Mesenteric fat pad (tissue), 1 donor: ENCODE measurements at regions not wholly inside any gene's neighbourhood (a gene's known extent, or its start where the extent isn't known, plus 50 kb on each side); places are given as distances from the start of the nearest gene placed in this dataset.
A peak's percentile ranks its signal among the peaks of the same experiment; 100 is the strongest.
"Not testable (repeated sequence)": the region's sequence is repeated elsewhere in the genome, so short reads cannot be mapped to it uniquely, and the experiment has no call there.

Experiments used
- DNase-seq: peaks from one replicate; pipeline ENCODE4 v3.0.0-alpha.2; 2020; ENCODE audit warnings: low spot score
- donor health status: DM: yes; HTN: yes; CAD: no.

DNA sequence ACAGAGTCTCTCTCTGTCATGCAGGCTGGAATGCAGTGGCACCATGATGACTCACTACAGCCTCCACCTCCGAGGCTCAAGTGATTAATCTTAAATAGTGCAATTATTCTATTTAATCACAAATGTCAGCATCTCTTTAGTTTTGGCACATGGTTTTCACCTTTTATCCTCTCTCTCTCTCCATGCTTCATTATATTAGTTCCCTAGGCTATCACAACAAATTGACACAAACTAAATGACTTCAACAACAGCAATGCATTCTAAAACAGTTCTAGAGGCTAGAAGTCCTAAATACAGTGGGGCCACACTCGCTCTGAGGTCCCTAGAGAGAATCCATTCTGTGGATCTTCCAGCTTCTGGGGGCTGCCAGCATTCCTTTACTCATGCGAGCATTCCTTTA, 178.2 kb upstream of the ZNG1F start:
- DNase-seq: not testable (repeated sequence)

DNA sequence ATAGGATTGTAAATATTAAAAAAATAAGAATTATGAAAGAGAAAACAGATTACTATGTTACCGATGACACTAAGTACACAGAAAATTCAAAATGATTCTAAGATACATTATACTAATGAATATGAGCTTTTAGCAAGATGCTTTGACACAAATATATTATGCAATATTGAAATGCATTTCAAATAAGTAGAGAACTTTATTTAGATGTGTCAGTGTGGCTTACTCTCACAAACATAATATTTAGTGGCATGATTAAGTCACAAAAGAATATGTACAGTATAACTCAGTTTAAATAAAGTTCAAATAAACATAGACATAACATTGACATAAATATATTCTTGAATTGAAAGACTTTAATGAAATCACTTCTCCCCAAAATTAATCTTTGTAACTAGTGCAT, 172.7 kb upstream of the ZNG1F start:
- DNase-seq: not testable (repeated sequence)

DNA sequence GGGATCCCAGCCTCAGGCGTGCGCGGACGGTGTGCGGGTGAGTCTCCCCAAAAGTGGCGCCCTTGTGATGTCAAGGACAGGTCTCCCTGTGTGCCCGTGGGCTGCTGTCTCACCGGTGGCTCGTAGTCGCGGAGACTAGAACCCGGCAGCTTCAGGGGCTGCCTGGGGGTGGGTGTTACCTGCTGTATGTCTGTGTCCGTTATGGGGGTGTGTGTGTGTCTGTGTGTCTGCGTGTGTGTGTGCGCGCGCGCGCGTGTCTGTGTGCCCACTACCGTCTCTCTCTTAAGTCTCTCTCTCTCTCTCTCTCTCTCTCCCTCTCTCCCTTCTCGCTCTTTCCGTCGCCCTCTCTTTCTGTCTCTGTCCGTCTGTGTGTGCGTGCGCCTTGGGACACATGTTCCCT, 170.0 kb upstream of the ZNG1F start:
- DNase-seq: not testable (repeated sequence)

DNA sequence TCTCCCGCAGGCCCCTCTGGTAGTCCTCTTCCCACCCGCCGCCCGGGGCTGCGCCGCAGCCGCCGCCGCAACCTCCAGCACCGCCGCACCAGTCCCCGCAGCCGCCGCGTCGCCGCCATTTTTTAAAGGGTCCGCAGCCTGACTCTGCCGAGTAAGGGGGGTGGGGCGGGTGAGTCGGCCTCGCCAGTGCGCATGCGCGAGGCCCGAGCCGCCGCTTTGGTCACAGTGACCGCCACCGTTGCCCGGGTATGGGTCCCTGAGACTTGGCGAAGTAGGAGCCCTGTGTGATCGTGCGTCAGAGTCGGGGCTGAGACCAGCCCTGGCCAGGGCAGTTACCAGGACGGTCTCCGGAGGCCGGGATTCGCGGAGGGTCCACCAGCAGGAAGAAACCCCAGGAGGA, 169.6 kb upstream of the ZNG1F start:
- DNase-seq: peak; percentile 91

GRCh38 chr9:41357918-41358404, 168.8 kb upstream of the ZNG1F start:
- DNase-seq: not testable (repeated sequence)

- DNase-seq: not testable (repeated sequence)
Observed at GRCh38 chr9:41357350-41357748, 168.2 kb upstream of the ZNG1F start.

DNA sequence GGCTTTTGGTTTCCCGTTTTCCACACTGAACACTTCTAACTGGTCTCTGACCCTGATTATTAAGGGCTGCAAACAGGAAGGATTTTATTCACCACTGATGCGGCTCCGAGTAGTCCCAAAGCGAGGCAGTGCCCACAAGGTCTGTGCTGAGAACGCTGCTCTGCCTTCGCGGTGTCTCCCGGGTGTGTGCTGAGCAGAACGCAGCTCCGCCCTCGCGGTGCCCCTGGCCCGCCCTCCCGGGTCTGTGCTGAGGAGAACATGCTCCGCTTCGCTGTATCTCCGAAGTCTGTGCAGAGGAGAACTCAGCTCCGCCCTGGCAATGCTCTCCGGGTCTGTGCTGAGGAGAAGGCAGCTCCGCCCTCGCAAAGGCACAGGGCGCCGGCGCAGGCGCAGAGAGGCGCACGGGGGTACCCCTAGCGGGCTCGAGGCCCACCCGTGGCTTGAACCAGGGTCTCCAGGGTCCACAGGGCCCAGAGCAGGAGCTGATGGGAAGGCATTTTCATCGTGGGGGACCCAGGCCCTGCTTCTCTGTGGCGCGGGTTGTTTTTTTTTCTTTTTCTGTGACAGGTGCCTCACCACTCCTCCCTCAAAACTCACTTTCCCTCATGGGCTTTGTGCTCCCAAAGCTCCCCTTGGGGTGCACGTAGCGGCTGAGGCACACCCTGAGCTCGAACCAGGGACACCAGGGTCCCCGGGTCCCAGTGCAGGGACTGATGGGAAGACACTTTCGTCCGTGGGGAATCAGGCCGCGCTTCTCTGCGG, 167.7 kb upstream of the ZNG1F start:
- peak; percentile 78 for DNase-seq

GRCh38 chr9:41355712-41356450, 166.8 kb upstream of the ZNG1F start:
- DNase-seq: not testable (repeated sequence)

DNA sequence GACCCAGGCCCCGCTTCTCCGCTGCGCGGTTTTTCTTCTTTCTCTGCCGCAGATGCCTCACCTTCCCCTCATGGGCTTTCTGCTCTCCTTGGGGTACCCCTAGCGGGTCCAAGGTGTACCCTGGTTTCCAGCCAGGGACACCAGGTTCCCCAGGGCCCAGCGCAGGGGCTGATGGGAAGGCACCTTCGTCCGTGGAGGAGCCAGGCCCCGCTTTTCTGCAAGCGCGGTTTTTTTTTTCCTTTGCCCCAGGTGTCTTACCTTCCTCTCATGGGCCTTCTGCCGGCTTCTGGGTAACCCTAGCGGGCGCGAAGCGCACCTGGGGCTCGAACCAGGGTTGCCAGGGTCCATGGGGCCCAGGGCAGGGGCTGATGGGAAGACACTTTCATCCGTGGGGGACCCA, 165.9 kb upstream of the ZNG1F start:
- not testable (repeated sequence) for DNase-seq

DNA sequence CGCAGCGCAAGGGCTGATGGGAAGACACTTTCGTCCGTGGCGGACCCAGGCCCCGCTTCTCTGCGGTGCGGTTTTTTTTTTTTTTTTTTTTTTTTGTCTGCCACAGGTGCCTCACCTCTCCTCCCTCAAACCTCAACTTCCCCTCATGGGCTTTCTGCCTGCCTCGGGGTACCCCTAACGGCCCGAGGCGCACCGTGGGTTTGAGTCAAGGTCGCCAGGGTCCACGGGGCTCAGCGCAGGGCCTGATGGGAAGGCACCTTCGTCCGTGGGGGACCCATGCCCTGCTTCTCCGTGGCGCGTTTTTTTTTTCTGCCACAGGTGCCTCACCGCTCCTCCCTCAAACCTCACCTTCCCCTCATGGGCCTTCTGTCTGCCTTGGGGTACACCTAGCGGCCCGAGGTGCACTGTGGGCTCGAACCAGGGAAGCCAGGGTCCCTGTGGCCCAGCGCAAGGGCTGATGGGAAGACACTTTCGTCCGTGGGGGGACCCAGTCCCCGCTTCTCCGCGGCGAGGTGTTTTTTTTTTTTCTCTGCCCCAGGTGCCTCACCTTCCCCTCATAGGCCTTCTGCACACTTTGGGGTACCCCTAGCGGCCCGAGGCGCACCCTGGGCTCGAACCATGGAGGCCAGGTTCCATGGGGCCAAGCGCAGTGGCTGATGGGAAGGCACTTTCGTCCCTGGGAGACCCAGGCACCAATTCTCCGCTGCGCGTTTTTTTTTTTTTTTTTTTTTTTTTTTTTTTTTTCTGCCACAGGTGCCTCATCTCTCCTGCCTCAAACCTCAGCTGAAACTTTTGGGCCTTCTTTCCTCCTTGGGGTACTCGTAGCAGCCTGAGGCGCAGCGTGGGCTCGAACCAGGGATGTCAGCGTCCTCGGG, 165.2 kb upstream of the ZNG1F start:
- DNase-seq: not testable (repeated sequence)

- not testable (repeated sequence) for DNase-seq
Observed at GRCh38 chr9:41353026-41353425, 163.9 kb upstream of the ZNG1F start.

DNA sequence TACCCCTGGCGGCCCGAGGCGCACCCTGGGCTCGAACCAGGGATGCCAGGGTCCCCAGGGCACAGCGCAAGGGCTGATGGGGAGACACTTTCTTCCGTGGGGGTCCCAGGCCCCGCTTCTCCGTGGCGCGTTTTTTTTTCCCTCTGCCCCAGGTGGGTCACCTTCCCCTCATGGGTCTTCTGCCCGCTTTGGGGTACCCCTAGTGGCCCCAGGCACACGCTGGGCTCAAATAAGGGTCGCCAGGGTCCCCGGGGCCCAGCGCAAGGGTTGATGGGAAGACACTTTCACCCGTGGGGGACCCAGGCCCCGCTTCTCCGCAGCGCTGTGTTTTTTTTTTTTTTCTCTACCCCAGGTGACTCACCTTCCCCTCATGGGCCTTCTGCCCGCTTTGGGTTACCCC, 163.3 kb upstream of the ZNG1F start:
- DNase-seq: not testable (repeated sequence)

DNA sequence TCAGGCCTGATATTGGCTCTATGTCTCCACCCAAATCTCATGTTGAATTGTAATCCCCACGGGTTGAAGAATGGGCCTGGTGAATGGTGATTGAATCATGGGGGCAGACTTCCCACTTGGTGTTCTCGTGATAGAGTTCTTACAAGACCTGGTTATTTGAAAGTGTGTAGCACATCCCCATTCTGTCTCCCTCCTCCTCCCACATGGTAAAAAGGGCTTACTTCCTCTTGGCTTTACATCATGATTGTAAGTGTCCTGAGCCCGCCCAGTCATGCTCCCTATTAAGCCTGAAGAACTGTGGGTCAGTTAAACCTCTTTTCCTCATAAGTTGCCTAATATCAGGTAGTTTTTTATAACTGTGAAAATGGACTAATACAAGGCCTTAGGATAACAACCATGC, 158.8 kb upstream of the ZNG1F start:
- DNase-seq: not testable (repeated sequence)

GRCh38 chr9:41332562-41332961, 143.4 kb upstream of the ZNG1F start:
- DNase-seq: not testable (repeated sequence)

DNA sequence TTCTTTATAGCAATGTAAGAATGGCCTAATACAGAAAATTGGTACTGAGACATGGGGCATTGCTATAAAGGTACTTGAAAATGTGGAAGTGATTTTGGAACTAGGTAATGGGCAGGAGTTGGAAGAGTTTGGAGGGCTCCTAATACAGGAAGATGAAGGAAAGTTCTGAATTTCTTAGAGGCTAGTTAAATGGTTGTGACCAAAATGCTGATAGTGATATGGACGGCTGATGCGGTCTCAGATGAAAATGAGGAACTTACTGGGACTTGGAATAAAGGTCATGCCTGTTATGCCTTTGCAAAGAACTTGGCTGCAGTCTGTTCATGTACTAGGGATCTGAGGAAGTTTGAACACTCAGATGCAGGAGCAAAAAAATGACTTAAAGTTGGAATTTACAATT, 132.2 kb upstream of the ZNG1F start:
- not testable (repeated sequence) for DNase-seq

- DNase-seq: not testable (repeated sequence)
Observed at GRCh38 chr9:41308953-41309352, 119.8 kb upstream of the ZNG1F start.

DNA sequence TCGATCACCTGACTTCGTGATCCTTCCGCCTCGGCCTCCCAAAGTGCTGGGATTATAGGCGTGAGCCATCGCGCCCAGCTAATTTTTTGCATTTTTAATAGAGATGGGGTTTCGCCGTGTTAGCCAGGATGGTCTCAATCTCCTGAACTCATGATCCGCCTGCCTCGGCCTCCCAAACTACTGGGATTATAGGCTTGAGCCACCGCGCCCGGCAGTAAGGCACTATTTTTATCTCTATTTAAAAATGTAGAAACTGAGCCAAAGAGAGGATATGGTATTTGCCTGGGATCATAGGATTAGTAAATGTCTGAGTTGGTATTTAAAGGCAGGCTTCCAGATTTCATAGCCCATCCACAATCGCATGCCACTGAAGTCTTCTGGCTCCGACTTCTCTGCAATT, 96.6 kb upstream of the ZNG1F start:
- not testable (repeated sequence) for DNase-seq

DNA sequence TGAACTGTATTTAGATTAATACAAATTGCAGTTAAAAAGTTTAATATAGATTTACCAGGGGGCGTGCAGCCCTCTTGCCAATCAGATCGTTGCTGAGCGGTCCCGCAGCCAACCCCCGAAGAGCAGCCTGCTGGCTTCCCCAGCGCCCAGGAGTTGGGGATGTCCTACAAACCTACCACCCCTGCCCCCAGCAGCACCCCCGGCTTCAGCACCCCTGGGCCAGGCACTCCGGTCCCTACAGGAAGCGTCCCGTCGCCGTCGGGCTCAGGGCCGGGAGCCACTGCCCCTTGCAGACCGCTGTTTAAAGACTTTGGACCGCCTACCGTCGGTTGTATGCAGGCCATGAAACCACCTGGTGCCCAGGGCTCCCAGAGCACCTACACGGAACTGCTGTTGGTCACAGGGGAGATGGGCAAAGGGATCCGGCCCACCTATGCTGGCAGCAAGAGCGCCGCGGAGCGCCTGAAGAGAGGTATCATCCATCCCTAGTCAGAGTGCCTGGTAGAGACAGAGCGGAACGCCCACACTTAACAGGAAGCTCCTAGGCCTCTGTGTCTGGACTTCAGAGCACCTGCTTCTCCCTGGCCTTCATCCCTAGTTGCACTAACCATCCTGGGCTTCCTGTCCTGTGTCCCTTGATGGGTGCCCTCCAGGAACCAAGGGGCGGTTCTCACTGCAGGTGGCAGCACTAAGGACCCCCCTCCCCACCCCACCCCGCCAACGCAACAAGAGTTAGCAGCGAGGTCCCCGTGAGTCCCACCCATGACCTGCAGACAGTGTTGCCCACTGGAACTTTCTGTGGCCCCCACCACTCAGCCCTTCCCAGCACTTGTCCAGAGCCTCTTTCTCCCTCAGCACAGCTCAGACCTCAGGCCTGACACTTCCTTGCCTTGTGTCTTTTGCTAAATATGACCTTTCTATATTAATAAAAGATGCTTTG, 91.5 kb upstream of the ZNG1F start:
- DNase-seq: not testable (repeated sequence)

- DNase-seq: peak; percentile 85
Observed at GRCh38 chr9:41279437-41279836, 90.3 kb upstream of the ZNG1F start.

GRCh38 chr9:41279033-41279432, 89.9 kb upstream of the ZNG1F start:
- not testable (repeated sequence) for DNase-seq
